SU-DHL-6 (cell line): ENCODE measurements at regions not wholly inside any gene's neighbourhood (a gene's known extent, or its start where the extent isn't known, plus 50 kb on each side); places are given as distances from the start of the nearest gene placed in this dataset.

Experiments used
- EZH2phosphoT487 ChIP-seq: fragments of 200-600 bp; sonication (generic), shearing (Covaris generic); conservative IDR thresholded peaks from 2 replicates; pipeline ENCODE4 v1.6.1; 2018; ENCODE audit warnings: mild to moderate bottlenecking, antibody characterized with exemption, low read length, moderate library complexity, mixed read lengths
- TF ChIP-seq, protein P1 (sequence below): fragments of 200-600 bp; sonication (generic); IDR thresholded peaks from one replicate; pipeline ENCODE4 v1.5.1; 2017; ENCODE audit warnings: antibody characterized with exemption, mild to moderate bottlenecking, low read length, moderate library complexity; ENCODE audit not compliant: insufficient read depth, poor library complexity, severe bottlenecking

DNA sequence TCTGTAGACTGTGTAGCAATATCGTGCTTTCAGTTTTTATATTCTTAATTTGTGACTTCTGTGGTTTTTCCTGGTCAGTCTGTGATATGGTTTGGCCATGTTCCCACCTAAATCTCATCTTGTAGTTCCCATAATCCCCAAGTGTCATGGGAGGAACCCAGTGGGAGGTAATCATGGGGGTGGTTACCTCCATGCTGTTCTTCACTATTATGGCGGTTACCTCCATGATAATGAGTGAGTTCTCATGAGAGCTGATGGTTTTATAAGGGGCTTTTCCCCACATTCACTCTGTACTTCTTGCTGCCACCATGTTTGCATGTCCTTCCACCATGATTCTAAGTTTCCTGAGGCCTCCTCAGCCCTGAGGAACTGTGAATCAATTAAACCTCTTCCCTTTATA is 169.8 kb downstream of the LEPR start:
- TF ChIP-seq, protein P1, sequence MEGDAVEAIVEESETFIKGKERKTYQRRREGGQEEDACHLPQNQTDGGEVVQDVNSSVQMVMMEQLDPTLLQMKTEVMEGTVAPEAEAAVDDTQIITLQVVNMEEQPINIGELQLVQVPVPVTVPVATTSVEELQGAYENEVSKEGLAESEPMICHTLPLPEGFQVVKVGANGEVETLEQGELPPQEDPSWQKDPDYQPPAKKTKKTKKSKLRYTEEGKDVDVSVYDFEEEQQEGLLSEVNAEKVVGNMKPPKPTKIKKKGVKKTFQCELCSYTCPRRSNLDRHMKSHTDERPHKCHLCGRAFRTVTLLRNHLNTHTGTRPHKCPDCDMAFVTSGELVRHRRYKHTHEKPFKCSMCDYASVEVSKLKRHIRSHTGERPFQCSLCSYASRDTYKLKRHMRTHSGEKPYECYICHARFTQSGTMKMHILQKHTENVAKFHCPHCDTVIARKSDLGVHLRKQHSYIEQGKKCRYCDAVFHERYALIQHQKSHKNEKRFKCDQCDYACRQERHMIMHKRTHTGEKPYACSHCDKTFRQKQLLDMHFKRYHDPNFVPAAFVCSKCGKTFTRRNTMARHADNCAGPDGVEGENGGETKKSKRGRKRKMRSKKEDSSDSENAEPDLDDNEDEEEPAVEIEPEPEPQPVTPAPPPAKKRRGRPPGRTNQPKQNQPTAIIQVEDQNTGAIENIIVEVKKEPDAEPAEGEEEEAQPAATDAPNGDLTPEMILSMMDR = no peak
- no peak for TF ChIP-seq EZH2phosphoT487
